ENCODE measurements at regions not wholly inside any gene's neighbourhood (a gene's known extent, or its start where the extent isn't known, plus 50 kb on each side); places are given as distances from the start of the nearest gene placed in this dataset.
"Not testable (repeated sequence)": the region's sequence is repeated elsewhere in the genome, so short reads cannot be mapped to it uniquely, and the experiment has no call there.

- H3K4me1 ChIP-seq (ENCODE audit: control insufficient read depth in 1 of 2, extremely low read depth in 1 of 2, insufficient read depth in 2 of 2, low read length in 2 of 2): no peaks in the 10 kb centered on the region
- H3K4me3 Mint-ChIP-seq: no peak overlapping the region
- peaks cover 5 to 6% of the 10 kb centered on the region in 2 donors for H3K27me3 Mint-ChIP-seq
- POLR2A ChIA-PET: no interaction called here
- H3K27ac Mint-ChIP-seq: no peak overlapping the region
- H3K4me3 ChIP-seq (ENCODE audit: control insufficient read depth in 1 of 2, extremely low read depth in 1 of 2, low read length in 1 of 2): no peak overlapping the region
- CTCF ChIA-PET: no interaction called here
- no peak for ATAC-seq (replicated peaks in 1 of 4)
- 80% methylated on average over 7 of the region's 9 CpGs for whole genome bisulfite sequencing (ENCODE audit: insufficient coverage)
- no peaks in the 10 kb centered on the region for H3K9me3 ChIP-seq
- H3K27ac ChIP-seq (ENCODE audit: low read length): no peak overlapping the region
- no peak for DNase-seq
- no peaks in the 10 kb centered on the region for H3K4me1 Mint-ChIP-seq
- no peaks in the 10 kb centered on the region for H3K36me3 ChIP-seq (ENCODE audit: control insufficient read depth in 2 of 2, extremely low read depth in 1 of 2, insufficient read depth in 1 of 2, low read length in 1 of 2)
- no peaks in the 10 kb centered on the region for H3K36me3 Mint-ChIP-seq
- no peaks in the 10 kb centered on the region for H3K27me3 ChIP-seq (replicated peaks in 1 of 2; ENCODE audit: control insufficient read depth in 2 of 2, extremely low read depth in 1 of 2, insufficient read depth in 2 of 2, low read length in 1 of 2)
- peaks cover 0 to 1% (median under 1%) of the 10 kb centered on the region in 3 donors for H3K9me3 Mint-ChIP-seq
Observed at GRCh38 chr21:34280959-34281358, 82.8 kb upstream of the KCNE2 start.

- DNase-seq (no peak), ATAC-seq (replicated peaks in 1 of 4) (no peak)
- Histone ChIP-seq H3K9me3 (no peaks in the 10 kb centered on the region), H3K27me3 (replicated peaks in 1 of 2; ENCODE audit: control insufficient read depth in 2 of 2, extremely low read depth in 1 of 2, insufficient read depth in 2 of 2, low read length in 1 of 2) (no peaks in the 10 kb centered on the region), H3K4me1 (ENCODE audit: control insufficient read depth in 1 of 2, extremely low read depth in 1 of 2, insufficient read depth in 2 of 2, low read length in 2 of 2) (no peaks in the 10 kb centered on the region), H3K4me3 (ENCODE audit: control insufficient read depth in 1 of 2, extremely low read depth in 1 of 2, low read length in 1 of 2) (no peak overlapping the region), H3K27ac (ENCODE audit: low read length) (no peak overlapping the region), H3K36me3 (ENCODE audit: control insufficient read depth in 2 of 2, extremely low read depth in 1 of 2, insufficient read depth in 1 of 2, low read length in 1 of 2) (no peaks in the 10 kb centered on the region)
- Mint-ChIP-seq H3K9me3 (peaks cover 3 to 13% (median 6%) of the 10 kb centered on the region in 3 donors), H3K27ac (no peak overlapping the region), H3K27me3 (peaks cover 0 to 2% of the 10 kb centered on the region in 2 donors), H3K36me3 (peaks cover 2% of the 10 kb centered on the region), H3K4me3 (no peak overlapping the region), H3K4me1 (no peaks in the 10 kb centered on the region)
- ChIA-PET CTCF (no interaction called here), POLR2A (no interaction called here)
- 68% methylated on average over 3 of the region's 4 CpGs for WGBS (ENCODE audit: insufficient coverage)
Observed at GRCh38 chr21:34282223-34282622, 81.6 kb upstream of the KCNE2 start.

- no peaks in the 10 kb centered on the region for H3K36me3 ChIP-seq (ENCODE audit: control insufficient read depth in 2 of 2, extremely low read depth in 1 of 2, insufficient read depth in 1 of 2, low read length in 1 of 2)
- Mint-ChIP-seq H3K4me3 (no peak overlapping the region), H3K9me3 (peaks cover 13 to 32% (median 22%) of the 10 kb centered on the region in 3 donors), H3K27ac (no peak overlapping the region), H3K36me3 (peaks cover 11% of the 10 kb centered on the region), H3K27me3 (no peaks in the 10 kb centered on the region), H3K4me1 (no peaks in the 10 kb centered on the region)
- DNase-seq (no peak), ATAC-seq (replicated peaks in 1 of 4) (no peak)
- H3K27ac ChIP-seq (ENCODE audit: low read length): no peak overlapping the region
- H3K4me1 ChIP-seq (ENCODE audit: control insufficient read depth in 1 of 2, extremely low read depth in 1 of 2, insufficient read depth in 2 of 2, low read length in 2 of 2): no peaks in the 10 kb centered on the region
- H3K4me3 ChIP-seq (ENCODE audit: control insufficient read depth in 1 of 2, extremely low read depth in 1 of 2, low read length in 1 of 2): no peak overlapping the region
- POLR2A ChIA-PET: no interaction called here
- no peaks in the 10 kb centered on the region for H3K9me3 ChIP-seq
- 89% methylated on average over 3 of the region's 4 CpGs for WGBS (ENCODE audit: insufficient coverage)
- CTCF ChIA-PET: no interaction called here
- H3K27me3 ChIP-seq (replicated peaks in 1 of 2; ENCODE audit: control insufficient read depth in 2 of 2, extremely low read depth in 1 of 2, insufficient read depth in 2 of 2, low read length in 1 of 2): no peaks in the 10 kb centered on the region
Observed at GRCh38 chr21:34284666-34285065, 79.1 kb upstream of the KCNE2 start.

- H3K27me3 ChIP-seq (replicated peaks in 1 of 2; ENCODE audit: control insufficient read depth in 2 of 2, extremely low read depth in 1 of 2, insufficient read depth in 2 of 2, low read length in 1 of 2); POLR2A ChIA-PET; CTCF ChIA-PET; H3K27ac Mint-ChIP-seq; H3K27ac ChIP-seq (ENCODE audit: low read length); DNase-seq; H3K27me3 Mint-ChIP-seq; ATAC-seq (replicated peaks in 1 of 4); H3K4me3 ChIP-seq (ENCODE audit: control insufficient read depth in 1 of 2, extremely low read depth in 1 of 2, low read length in 1 of 2); H3K9me3 ChIP-seq; H3K36me3 ChIP-seq (ENCODE audit: control insufficient read depth in 2 of 2, extremely low read depth in 1 of 2, insufficient read depth in 1 of 2, low read length in 1 of 2); H3K4me3 Mint-ChIP-seq; H3K4me1 ChIP-seq (ENCODE audit: control insufficient read depth in 1 of 2, extremely low read depth in 1 of 2, insufficient read depth in 2 of 2, low read length in 2 of 2); H3K4me1 Mint-ChIP-seq: not testable (repeated sequence)
- peaks cover 13 to 32% (median 22%) of the 10 kb centered on the region in 3 donors for H3K9me3 Mint-ChIP-seq
- H3K36me3 Mint-ChIP-seq: peaks cover 11% of the 10 kb centered on the region
Observed at GRCh38 chr21:34288042-34288441, 75.8 kb upstream of the KCNE2 start.

- no peak for ATAC-seq (replicated peaks in 1 of 4)
- H3K27ac Mint-ChIP-seq: no peak overlapping the region
- Histone ChIP-seq H3K4me3 (ENCODE audit: control insufficient read depth in 1 of 2, extremely low read depth in 1 of 2, low read length in 1 of 2) (no peak overlapping the region), H3K27ac (ENCODE audit: low read length) (no peak overlapping the region), H3K9me3 (no peaks in the 10 kb centered on the region), H3K4me1 (ENCODE audit: control insufficient read depth in 1 of 2, extremely low read depth in 1 of 2, insufficient read depth in 2 of 2, low read length in 2 of 2) (no peaks in the 10 kb centered on the region), H3K27me3 (replicated peaks in 1 of 2; ENCODE audit: control insufficient read depth in 2 of 2, extremely low read depth in 1 of 2, insufficient read depth in 2 of 2, low read length in 1 of 2) (no peaks in the 10 kb centered on the region), H3K36me3 (ENCODE audit: control insufficient read depth in 2 of 2, extremely low read depth in 1 of 2, insufficient read depth in 1 of 2, low read length in 1 of 2) (no peaks in the 10 kb centered on the region)
- WGBS (ENCODE audit: insufficient coverage): no CpG with 5 or more reads among the region's 1 CpG
- DNase-seq: no peak
- no peak overlapping the region for H3K4me3 Mint-ChIP-seq
- POLR2A ChIA-PET: no interaction called here
- CTCF ChIA-PET: no interaction called here
- peaks cover 11% of the 10 kb centered on the region for H3K36me3 Mint-ChIP-seq
- peaks cover 13 to 32% (median 22%) of the 10 kb centered on the region in 3 donors for H3K9me3 Mint-ChIP-seq
- no peaks in the 10 kb centered on the region for H3K4me1 Mint-ChIP-seq
- no peaks in the 10 kb centered on the region for H3K27me3 Mint-ChIP-seq
Observed at GRCh38 chr21:34289856-34290255, 74.0 kb upstream of the KCNE2 start.

GRCh38 chr21:34296878-34297277 lies 66.9 kb upstream of the KCNE2 start:
- no peaks in the 10 kb centered on the region for H3K4me1 ChIP-seq (ENCODE audit: control insufficient read depth in 1 of 2, extremely low read depth in 1 of 2, insufficient read depth in 2 of 2, low read length in 2 of 2)
- no peak overlapping the region for H3K4me3 Mint-ChIP-seq
- no peaks in the 10 kb centered on the region for H3K4me1 Mint-ChIP-seq
- WGBS (ENCODE audit: insufficient coverage): no CpG with 5 or more reads among the region's 2 CpGs
- no peaks in the 10 kb centered on the region for H3K9me3 ChIP-seq
- DNase-seq (no peak), ATAC-seq (replicated peaks in 1 of 4) (no peak)
- H3K27ac ChIP-seq (ENCODE audit: low read length): no peak overlapping the region
- no peaks in the 10 kb centered on the region for H3K27me3 ChIP-seq (replicated peaks in 1 of 2; ENCODE audit: control insufficient read depth in 2 of 2, extremely low read depth in 1 of 2, insufficient read depth in 2 of 2, low read length in 1 of 2)
- peaks cover 4% of the 10 kb centered on the region for H3K36me3 Mint-ChIP-seq
- peaks cover 3 to 7% (median 4%) of the 10 kb centered on the region in 3 donors for H3K9me3 Mint-ChIP-seq
- CTCF ChIA-PET: no interaction called here
- POLR2A ChIA-PET: no interaction called here
- no peaks in the 10 kb centered on the region for H3K27me3 Mint-ChIP-seq
- no peaks in the 10 kb centered on the region for H3K36me3 ChIP-seq (ENCODE audit: control insufficient read depth in 2 of 2, extremely low read depth in 1 of 2, insufficient read depth in 1 of 2, low read length in 1 of 2)
- no peak overlapping the region for H3K4me3 ChIP-seq (ENCODE audit: control insufficient read depth in 1 of 2, extremely low read depth in 1 of 2, low read length in 1 of 2)
- H3K27ac Mint-ChIP-seq: no peak overlapping the region

GRCh38 chr21:34298534-34299167 lies 65.2 kb upstream of the KCNE2 start:
- ChIA-PET CTCF (no interaction called here), POLR2A (no interaction called here)
- H3K36me3 Mint-ChIP-seq: peaks cover 4% of the 10 kb centered on the region
- no peaks in the 10 kb centered on the region for H3K27me3 ChIP-seq (replicated peaks in 1 of 2; ENCODE audit: control insufficient read depth in 2 of 2, extremely low read depth in 1 of 2, insufficient read depth in 2 of 2, low read length in 1 of 2)
- ATAC-seq (replicated peaks in 1 of 4) (no peak), DNase-seq (no peak)
- no peak overlapping the region for H3K4me3 ChIP-seq (ENCODE audit: control insufficient read depth in 1 of 2, extremely low read depth in 1 of 2, low read length in 1 of 2)
- WGBS (ENCODE audit: insufficient coverage): no CpG with 5 or more reads among the region's 3 CpGs
- no peaks in the 10 kb centered on the region for H3K4me1 ChIP-seq (ENCODE audit: control insufficient read depth in 1 of 2, extremely low read depth in 1 of 2, insufficient read depth in 2 of 2, low read length in 2 of 2)
- no peaks in the 10 kb centered on the region for H3K4me1 Mint-ChIP-seq
- H3K27me3 Mint-ChIP-seq: peaks cover 0 to 3% of the 10 kb centered on the region in 2 donors
- H3K27ac Mint-ChIP-seq: no peak overlapping the region
- H3K27ac ChIP-seq (ENCODE audit: low read length): no peak overlapping the region
- H3K36me3 ChIP-seq (ENCODE audit: control insufficient read depth in 2 of 2, extremely low read depth in 1 of 2, insufficient read depth in 1 of 2, low read length in 1 of 2): no peaks in the 10 kb centered on the region
- no peak overlapping the region for H3K4me3 Mint-ChIP-seq
- peaks cover 3 to 7% (median 4%) of the 10 kb centered on the region in 3 donors for H3K9me3 Mint-ChIP-seq
- H3K9me3 ChIP-seq: no peaks in the 10 kb centered on the region

Measured in T-cell (primary cell).